HG02970 (cell line): ENCODE measurements at regions not wholly inside any gene's neighbourhood (a gene's known extent, or its start where the extent isn't known, plus 50 kb on each side); places are given as distances from the start of the nearest gene placed in this dataset.

Source experiments
- ATAC-seq: cut with Tn5 transposase; IDR thresholded peaks from one replicate; pipeline ENCODE4 v1.9.1; 2021; ENCODE audit warnings: mild to moderate bottlenecking, moderate library complexity, moderate number of reproducible peaks; ENCODE audit not compliant: unreplicated experiment, low FRiP score

DNA sequence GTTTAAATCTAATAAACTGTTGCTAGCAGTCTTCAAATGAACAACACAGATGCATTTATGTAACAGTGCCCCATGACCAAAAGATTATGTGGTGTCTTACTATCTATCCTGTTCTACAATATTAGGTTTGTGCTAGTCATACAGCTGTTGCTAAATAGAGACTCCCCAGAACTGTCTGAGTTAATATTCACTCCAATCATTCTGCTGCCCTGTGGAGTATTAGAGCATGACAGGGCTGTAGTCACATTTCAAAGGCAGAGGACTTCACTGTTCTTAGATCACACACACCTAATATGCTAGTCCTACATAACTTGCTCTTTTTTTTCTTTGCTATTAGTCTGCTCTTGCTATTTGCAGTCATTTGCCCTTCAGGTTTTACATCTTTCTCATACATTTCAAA, 157.6 kb upstream of the MDGA2 start:
- no peak for ATAC-seq

DNA sequence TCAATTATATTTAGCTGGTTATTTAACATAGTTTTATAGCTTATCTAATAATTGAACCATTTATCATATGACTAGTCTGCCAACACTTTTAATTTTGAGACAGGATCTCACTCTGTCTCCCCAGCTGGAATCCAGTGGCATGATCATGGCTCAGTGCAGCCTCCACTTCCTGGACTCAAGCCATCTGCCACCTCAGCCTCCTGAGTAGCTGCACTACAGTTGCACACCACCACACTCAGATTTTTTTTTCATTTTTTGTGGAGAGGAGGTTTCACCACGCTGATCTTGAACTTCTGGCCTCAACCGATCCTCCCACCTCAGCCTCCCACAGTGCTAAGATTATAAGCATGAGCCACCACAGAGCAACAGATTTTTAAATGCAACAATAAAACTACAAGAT, 151.4 kb upstream of the MDGA2 start:
- no peak for ATAC-seq

DNA sequence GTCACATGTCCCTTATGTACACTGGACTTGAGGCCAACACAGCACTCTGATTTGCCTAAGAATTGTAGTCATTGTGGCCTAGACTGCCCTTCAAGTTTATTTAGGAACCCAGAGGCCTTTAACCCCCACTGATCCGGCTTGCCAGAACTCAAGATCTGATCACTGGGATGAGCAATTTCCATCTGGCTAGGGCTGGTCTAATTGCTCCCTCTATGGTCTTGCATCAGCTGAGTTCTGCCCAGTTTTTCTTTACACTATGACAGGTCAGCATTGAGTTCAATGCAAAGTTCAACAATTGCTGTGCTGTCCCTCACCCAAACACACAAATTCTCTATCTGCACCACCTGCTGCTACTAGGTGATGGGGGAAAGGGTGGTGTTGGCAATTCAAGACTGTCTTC, 146.9 kb upstream of the MDGA2 start:
- no peak for ATAC-seq

DNA sequence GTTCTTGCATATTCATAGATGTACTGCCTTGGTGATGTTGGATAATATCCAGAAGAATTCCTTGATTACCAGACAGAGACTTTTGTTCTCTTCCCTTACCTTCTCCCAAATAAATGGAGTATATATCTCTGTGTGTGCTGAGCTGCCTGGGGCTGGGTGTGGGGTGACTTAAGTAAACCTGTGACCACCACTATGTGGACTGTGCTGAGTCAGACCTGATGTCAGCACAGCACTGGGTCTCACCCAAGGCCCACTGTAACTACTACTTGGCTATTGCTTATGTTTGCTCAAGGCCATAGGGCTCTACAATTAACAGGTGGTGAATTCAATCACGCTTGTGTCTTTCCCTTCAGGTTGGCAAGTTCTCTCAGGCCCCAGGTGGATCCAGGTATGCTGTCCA, 145.7 kb upstream of the MDGA2 start:
- ATAC-seq = no peak

DNA sequence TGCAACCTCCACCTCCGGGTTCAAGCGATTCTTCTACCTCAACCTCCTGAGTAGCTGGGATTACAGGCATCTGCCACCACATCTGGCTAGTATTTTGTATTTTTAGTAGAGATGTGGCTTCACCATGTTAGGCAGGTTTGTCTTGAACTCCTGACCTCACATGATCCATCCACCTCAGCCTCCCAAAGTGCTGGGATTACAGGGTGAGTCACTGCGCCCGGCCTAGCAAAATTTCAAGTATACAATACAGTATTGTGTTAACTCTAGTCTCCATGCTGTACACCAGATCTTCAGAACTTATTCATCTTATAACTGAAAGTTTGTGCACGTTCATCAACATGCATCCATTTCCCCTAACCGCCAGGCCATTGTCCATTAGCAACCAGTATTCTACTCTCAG, 115.1 kb upstream of the MDGA2 start:
- no peak for ATAC-seq

DNA sequence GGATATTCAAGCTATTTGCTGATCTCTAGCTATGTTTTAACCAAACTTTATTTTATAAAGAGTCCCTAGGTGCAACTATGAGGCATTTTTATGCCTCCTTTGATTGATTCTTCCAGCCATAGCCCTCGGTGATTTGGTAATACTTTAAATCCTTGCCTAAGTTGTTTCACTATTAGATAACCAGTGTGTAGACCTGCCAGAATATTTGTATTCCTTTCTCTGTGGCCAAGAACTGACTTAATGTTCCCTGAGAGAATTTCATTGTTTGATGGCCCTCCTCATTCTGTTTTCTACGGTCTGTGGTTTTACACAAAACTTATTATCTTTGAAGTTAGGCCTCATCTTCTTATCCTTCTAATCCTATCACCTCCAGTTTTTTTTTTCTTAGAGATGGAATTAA, 109.7 kb upstream of the MDGA2 start:
- ATAC-seq = no peak

DNA sequence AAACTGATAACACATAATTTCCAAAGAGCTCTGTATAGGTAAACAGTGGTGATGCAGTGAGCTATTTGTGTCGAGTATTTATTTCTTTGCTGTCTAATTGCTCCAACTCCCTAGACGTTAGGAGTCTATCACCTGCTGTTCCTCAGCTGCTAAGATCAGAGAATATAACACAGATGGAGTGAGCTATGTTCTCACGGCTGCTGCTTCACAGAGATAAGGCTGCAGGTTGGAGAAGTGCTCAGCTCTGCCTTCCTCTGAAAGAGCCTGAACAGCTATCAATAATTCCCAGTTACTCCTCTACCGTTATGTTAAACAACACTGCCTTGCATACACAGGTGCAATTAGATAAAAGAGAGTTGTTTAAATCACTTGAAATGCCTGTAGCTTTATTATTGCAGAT, 103.2 kb upstream of the MDGA2 start:
- no peak for ATAC-seq

DNA sequence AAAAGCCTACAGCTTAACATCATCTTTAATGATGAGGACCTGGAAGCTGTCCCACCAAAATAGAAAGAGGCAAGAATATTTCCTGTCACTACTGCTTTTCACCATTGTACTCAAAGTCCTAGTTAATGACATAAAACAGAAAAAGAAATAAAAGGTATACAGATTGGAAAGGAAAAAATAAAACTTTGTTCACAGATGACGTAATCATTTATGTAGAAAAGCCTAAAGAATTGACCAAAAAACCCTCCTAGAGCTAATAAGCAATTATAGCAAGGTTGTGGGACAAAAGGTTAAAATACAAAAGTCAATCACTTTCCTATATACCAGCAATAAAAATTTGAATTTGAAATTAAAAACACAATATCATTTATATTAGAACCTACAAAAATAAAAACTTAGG, 97.2 kb upstream of the MDGA2 start:
- no peak for ATAC-seq

DNA sequence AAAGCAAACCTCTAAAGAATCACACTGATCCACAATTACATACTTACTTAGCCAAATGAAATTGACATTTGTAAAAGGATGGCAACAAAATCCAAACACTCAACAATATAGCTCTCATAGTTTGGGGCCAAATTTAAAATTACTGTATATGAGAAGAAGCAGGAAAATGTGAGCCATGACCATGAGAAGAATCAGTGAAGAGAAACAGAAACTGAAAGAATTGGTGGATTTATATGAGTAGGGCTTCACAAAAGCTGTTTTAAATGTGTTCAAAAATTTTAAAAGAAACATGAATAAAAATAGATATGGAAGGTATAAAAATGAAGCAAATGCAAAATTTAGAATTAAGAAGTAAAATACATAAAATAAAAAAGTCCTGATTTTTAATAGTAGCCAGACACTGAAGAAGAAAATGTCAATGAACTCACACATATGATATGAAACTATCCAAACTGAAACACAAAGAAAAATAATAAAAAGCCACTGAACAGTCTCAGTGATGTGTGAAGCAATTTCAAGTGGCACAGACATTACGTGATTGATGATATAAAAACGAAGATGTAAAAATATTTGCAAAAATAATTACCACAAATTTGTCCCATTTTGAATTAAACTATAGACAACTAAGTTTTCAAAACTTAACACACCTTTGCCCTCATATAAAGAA, 87.9 kb upstream of the MDGA2 start:
- ATAC-seq = no peak

DNA sequence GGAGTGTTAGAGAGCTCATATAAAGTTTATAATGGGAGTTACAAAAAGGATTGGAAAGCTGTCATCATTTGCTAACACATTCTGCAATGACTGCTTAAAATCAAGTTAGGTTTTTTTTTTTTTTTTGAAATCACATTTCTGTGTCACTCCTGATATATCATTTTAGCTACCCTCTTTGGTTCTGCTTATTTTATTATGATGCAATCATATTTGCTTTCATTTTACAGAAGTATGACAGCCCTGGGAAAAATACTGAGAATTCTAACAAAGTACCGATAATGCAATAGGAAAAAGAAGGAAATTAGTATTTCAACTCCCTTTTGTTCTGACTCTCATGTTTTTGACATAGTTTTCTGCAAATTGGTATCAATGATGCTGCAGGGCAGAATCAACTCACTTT, 71.6 kb upstream of the MDGA2 start:
- no peak for ATAC-seq

DNA sequence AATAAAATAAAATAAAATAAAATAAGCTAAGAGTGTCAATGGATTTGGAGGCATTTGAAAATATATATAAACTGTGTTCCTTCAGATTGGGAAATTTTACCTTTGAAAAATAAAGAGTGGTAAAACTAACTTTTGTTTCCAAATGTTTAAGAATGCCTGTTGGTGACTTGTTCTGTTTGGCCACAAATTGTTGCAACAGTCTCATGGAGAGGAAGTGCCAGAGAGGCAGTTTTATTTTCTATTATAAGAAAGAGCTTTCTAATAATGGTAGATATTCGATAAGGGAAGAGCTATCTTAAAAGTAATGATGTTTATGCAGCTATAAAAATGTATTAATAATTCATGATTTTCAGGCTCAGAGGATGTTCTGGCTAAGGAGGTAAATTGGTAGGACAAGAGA, 68.8 kb upstream of the MDGA2 start:
- no peak for ATAC-seq

DNA sequence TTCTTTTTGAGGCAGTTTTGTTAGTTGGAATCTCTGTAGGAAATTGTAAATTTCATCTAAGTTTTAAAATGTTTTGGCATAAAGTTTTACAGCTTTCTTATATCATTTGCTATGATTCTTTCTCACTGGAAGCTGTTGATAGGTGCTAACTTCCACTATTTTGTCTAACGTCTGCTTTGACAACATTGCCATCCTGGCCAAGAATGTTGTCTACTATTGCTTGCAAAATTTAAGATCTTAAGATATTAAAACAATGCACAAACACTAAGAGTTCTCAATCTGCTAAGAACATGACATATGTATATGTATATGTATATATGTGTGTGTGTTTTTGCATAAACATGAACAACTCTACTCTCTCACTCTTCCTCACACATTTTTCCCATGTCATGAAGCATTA, 64.1 kb upstream of the MDGA2 start:
- ATAC-seq = no peak

DNA sequence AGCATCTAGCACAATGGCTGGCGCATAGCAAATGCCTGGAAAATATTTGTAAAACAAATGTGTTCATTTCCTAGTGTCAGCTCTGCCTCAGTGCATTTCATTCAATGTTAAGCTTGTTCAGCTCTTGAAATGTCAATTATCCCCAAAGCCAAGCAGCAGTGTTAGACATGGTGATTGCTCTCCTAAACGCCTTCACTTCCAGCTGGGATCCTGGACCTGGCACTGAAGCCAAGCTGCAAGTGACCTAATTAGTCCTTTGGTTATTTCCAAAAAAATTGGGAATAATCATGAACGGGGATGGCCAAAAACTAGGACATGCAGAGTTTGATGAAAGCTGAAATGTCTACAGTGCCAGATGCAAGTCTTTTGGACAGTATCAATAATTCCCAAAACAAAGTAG, 54.9 kb upstream of the MDGA2 start:
- no peak for ATAC-seq
